Epithelial cell of esophagus (primary cell): ENCODE measurements at regions not wholly inside any gene's neighbourhood (a gene's known extent, or its start where the extent isn't known, plus 50 kb on each side); places are given as distances from the start of the nearest gene placed in this dataset.
A peak's percentile ranks its signal among the peaks of the same experiment; 100 is the strongest.

Experiments
- DNase-seq: peaks from one replicate; pipeline ENCODE4 v3.0.0; 2010; ENCODE audit warnings: low read depth
- H3K4me3 ChIP-seq: 2 replicates; pipeline ENCODE4 v1.5.1; 2011; ENCODE audit warnings: mild to moderate bottlenecking, low read length, control low read depth
- TF ChIP-seq, protein P1 (sequence below): IDR thresholded peaks from 2 replicates; pipeline ENCODE4 v1.5.1; 2011; ENCODE audit warnings: low read depth, mild to moderate bottlenecking, low read length, control low read depth, inconsistent platforms; ENCODE audit not compliant: insufficient read depth; ENCODE audit errors: missing control alignments

GRCh38 chr1:56442290-56442877 is 137.0 kb downstream of the PLPP3 start:
- no peak overlapping the region for H3K4me3 ChIP-seq
- no peak for DNase-seq
- TF ChIP-seq, protein P1, sequence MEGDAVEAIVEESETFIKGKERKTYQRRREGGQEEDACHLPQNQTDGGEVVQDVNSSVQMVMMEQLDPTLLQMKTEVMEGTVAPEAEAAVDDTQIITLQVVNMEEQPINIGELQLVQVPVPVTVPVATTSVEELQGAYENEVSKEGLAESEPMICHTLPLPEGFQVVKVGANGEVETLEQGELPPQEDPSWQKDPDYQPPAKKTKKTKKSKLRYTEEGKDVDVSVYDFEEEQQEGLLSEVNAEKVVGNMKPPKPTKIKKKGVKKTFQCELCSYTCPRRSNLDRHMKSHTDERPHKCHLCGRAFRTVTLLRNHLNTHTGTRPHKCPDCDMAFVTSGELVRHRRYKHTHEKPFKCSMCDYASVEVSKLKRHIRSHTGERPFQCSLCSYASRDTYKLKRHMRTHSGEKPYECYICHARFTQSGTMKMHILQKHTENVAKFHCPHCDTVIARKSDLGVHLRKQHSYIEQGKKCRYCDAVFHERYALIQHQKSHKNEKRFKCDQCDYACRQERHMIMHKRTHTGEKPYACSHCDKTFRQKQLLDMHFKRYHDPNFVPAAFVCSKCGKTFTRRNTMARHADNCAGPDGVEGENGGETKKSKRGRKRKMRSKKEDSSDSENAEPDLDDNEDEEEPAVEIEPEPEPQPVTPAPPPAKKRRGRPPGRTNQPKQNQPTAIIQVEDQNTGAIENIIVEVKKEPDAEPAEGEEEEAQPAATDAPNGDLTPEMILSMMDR, result no peak

DNA sequence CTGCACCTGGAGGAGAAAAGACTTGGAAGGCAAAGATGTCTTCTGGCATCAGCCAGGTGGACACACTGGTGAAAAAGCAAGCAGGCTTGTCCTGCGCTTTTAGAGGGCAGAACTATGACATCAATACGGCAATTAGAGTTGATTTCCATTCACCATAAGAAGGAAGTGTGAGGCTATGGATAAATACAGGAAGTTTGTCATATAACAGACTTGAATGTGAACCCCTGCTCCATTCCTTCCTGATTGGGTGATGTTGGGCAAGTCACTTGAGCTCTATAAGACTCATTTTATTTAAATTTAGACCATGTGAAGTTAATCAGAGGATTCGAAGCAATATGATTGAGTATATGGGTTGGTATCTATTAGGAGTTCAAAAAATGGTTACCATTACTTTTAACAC is 137.8 kb downstream of the PLPP3 start:
- TF ChIP-seq, protein P1, result no peak
- H3K4me3 ChIP-seq, result no peak overlapping the region
- no peak for DNase-seq

GRCh38 chr1:56439610-56440264 is 139.6 kb downstream of the PLPP3 start:
- H3K4me3 ChIP-seq, result no peak overlapping the region
- TF ChIP-seq, protein P1, result no peak
- DNase-seq, result peak; percentile 9

DNA sequence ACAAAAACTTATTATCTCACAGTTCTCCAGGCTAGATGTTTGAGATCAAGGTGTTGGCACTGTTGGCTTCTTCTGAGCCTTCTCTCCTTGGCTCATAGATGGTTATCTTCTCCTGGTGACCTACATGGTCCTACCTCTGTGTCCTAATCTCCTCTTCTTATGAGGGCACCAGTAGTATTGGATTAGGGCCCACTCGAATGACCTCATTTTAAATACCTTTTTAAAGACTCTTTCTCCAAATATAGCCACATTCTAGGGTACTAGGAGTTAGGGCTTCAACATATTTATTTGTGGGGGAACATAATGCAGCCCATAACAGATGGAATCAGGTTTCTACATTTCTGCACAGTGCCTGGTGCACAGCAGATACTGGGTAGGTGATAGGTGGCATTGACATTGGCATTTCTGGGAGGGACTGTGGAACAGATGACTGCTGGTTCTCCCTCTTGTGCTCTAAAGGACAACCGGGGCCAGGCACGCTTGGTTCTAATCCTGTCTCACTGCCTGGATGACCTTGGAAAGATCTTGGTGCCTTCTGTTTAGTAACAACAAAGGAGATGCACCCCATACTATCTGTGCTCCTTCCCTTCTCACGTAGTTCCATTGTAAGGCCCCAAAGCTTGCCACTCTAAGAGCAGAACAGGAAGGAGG is 140.3 kb downstream of the PLPP3 start:
- H3K4me3 ChIP-seq, result no peak overlapping the region
- DNase-seq, result no peak
- TF ChIP-seq, protein P1, result no peak

DNA sequence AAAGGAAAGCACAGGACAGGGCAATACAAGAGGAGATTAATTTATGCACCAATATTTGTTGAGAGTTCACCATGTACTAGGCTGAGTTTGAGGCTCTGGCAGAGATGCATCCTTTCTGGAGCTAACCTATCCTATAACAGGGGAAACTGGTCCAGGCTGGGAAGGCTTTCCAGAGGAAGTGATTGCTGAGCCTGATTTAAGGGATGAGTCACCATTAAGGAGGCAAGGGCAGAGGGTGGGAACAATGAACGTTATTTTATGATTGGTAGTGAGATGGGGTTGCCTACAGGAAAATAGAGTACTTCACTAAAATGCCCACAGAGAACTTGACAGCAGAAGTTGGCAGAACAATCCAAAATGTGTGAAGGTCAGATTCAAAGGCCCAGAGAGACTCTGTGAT is 141.4 kb downstream of the PLPP3 start:
- DNase-seq, result peak; percentile 37

DNA sequence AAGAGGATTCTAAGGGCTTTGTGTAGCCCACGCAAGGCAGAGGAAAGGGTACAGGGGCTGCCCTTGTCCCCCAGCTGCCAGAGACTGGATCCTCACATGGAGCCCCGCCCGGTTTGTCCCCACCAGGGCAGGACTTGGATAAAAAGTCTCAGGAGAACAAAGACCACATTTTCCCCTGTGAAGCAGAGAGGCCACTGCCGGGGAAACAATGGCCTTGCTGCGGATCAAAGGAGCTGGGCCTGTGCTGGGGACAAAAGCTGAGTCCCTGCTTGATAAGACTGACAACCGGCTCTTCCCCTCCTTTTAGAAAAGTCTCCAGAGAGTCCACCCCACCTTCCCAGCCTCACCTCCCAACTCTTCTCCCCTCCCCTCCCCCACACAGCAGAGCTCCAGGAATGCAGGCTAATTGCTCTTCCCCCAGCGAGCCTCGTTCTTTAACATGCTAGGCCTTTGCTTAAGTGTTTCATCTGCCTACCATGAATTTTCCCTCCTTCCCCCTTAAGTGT is 142.4 kb downstream of the PLPP3 start:
- H3K4me3 ChIP-seq, result no peak overlapping the region
- DNase-seq, result no peak
- TF ChIP-seq, protein P1, result no peak

More for the DNA sequence above, 141.4 kb downstream of the PLPP3 start:
- TF ChIP-seq, protein P1, result no peak
- H3K4me3 ChIP-seq, result no peak overlapping the region
